Suppressor macrophage treated with lipopolysaccharide for 1 hour (primary cell): ENCODE measurements at regions not wholly inside any gene's neighbourhood (a gene's known extent, or its start where the extent isn't known, plus 50 kb on each side); places are given as distances from the start of the nearest gene placed in this dataset.

Source experiments
- DNase-seq, 3 donors: peaks; one replicate each; pipeline ENCODE4 v3.0.0-alpha.2; 2020 to 2022

DNA sequence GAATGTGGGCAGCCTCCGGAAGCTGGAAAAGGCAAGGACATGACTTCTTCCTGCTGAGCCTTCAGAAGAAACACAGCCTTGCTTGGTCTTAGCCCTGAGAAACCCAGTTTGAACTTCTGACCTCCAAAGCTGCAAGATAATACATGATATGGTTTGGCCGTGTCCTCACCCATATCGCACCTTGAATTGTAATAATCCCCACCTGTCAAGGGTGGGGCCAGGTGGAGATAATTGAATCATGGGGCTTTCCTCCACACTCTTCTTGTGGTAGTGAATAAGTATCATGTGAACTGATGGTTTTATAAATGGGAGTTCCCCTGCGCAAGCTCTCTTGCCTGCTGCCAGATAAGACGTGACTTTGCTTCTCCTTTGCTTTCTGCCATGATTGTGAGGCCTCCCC is 310.9 kb downstream of the PSAT1 start:
- no peak for DNase-seq

DNA sequence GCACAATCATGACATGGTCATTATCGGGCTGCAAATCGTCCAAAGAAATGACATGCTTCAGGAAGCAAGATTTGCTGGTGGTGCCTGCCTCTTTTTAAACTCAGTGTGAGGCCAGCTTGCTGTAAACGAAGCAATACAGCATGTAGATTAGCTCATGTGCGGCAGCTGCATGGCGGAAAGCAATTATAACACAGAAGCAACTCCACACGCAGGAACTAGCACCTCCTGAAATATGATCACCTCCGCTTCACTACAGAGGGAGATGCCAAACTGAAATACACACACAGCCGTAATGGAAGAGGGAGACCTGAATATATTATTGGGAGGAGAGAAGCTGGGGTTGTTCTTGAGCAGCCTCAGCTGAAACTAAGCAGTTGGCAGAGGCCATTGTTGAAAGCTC is 312.5 kb downstream of the PSAT1 start:
- no peak for DNase-seq

DNA sequence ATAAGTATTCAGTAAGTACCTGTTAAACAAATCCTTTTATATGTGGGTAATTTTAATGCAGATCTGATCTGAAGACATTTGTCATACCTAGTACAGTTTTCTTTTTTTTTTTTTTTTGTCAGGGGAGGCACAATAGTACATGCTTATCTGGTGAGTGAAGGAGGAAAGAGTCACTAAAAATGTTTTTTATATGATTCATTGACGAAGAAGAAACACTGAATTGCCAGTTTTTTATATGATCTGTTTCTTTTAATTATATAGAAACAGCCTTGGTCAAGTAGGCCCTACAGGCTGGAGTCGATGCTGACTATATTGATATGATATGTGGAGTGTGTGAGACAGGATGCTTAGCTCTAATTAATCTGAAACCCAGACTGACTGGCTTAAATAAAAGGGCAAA is 315.2 kb downstream of the PSAT1 start:
- DNase-seq: no peak

DNA sequence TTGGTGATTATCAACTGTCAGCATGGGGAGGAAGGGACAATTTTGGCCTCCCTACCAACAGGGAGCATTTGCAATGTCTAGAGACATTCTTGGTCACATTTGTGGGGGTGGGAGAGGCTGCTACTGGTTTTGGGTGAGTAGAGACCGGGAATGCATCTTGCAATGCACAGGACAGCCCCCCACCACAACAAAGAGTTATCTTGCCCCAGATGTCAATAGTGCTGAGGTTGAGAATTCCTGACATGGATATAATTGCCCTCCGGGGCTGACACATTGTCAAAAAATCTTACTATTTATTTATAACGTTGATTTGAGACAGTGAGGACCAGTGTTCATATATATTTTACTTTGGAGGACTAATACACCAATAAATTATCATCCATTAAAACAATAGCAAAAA is 316.1 kb downstream of the PSAT1 start:
- no peak for DNase-seq

DNA sequence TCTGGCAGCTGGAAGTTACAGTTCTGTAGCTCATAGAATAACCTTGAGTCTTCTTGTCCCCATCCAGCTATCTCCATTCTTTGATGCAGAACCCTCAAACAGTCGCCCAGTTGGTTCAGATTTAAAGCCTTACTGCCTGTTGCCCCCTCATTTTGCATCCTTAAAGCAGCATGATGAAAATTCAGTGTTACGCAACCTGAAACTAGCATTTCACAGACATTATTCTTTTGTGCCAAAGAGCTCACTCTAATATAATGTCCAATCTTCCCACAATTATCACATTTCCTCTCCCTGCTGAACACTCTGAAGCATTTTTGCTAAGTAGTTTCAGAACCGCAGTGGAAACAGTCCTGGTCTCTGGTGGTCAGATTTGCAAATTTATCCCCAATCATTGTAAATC is 318.0 kb downstream of the PSAT1 start:
- no peak for DNase-seq

DNA sequence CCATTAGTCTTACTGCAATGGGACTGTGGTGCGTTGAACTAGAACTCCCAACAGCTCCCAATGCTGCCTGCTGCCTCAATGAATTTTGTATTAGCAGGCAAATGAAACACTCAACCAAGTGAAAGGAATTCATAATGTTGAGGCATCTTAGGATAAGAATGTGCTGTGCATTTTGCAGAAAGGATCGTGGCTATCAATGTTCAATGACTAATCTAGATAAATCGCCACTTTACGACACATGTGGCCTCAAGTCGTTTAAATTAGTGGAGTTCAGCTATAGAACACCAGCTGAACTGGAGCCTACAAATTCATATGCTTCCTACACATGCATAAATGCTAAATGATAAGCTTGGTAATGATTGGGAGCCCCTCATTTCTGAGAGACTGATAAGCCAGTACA is 318.4 kb downstream of the PSAT1 start:
- DNase-seq: no peak

DNA sequence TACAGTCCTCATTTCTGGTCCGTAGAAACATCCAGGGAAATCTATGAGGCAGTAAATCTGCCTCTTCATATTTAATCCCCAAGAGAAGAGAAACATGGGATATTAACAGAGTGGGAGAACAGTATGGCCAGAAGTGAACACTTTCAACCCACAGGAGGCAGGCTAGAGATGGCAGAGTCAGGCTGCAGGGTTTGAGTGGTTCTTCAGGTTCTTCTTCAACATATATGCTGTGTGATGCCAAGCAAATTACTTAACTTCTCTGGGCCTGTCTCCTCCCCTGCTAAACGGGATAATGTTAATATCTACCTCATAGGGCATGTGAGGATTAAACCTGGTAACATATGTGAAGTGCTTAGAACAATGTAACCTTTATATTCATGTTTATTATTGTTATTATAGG is 321.8 kb downstream of the PSAT1 start:
- no peak for DNase-seq

DNA sequence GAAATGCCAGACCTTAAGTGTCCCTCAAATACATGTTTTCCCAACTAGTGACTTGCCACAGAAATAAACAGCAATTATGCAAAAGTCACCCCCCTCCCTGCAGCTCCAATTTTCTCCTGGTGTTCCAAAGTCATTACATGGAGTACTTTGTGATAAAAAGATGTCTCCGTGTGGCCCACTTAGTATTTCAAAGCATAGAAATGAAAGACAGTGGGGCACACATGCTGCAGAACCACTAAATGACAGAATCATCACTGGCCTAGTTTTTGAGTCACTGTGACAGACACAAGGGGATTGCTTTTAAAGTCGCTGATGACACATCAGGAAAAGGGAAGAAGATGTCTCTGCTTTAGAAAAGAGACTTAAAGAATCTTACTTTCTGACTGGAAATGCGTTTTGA is 323.4 kb downstream of the PSAT1 start:
- peak; percentile 26 to 66 (median 62) for DNase-seq

DNA sequence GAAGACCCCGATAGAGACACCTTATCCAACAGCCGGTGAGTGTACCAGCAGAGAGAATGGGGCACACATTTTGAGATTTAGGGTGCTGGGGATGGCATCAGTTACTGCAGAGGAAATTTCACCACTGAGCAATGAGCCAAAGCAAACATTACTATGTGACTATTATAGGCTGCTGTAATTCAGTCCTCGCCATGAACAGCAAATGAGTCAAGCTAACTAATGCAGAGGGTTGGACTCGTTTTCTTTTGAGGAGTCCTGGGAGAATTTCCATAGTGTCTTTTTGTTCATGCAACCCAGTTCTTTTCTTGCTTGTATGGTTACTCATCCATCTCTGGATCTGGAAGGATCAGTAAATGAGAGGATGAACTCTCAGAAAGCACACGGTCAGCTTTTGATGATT is 323.8 kb downstream of the PSAT1 start:
- DNase-seq: peak; percentile 9 to 37 (median 27)

DNA sequence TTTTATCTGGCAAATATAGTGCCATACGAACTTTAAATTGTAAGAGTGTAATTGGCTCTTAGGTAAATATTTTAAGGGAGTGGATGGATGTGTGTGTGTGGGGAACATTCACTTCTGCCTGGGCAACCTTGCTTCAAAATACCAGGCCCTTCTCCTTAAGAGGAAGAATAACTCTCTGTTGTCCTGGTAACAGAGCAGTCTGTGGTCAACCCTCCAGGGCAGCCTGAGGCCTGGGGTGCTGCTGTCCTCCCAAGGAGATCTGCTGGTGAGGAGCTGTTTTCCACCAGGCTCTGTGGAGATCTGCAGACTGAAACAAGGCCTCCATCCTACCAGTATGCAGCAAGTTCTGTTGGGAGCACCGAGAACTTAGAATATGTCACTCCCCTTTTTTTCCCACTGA is 325.2 kb downstream of the PSAT1 start:
- peak in 2 of 3 donors; percentile 7 to 27 for DNase-seq

DNA sequence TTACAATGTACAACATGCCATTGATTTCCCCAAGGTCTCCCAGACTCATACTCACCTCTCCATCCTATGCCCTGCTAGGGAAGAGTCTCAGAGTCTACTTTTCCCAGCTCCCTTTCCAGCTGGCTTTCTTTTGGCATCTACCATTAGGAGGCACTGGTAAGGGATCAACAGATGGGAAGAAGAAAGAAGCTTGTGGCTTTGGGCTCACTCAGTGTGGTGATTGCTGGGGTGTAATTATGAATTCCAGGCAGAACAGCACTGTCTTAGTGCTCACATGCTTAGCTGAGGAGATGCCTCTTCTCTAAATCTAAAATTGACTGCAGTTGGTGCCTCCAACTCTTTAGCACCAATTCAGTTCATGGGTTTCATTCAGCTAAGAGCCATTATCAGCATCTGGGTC is 330.0 kb downstream of the PSAT1 start:
- no peak for DNase-seq

DNA sequence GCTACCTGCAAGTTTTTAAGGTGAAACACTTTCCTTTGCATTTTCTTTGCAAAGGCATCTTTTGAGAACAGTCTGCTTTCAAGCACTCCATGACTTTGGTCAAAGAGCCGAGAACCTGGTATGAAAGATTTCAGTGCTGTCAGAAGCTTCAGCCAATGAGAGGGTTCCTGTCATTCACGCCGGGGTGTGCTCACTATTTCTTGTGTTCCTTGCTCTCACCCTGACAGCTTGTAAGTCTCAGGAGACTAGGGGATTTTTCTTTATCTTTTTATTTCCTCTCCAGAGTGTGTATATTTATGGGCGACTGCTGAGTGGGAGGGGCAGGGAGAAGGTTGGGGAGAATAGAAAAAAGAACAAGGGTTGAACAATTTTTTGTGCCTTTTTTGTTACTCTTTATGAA is 334.0 kb downstream of the PSAT1 start:
- no peak for DNase-seq

DNA sequence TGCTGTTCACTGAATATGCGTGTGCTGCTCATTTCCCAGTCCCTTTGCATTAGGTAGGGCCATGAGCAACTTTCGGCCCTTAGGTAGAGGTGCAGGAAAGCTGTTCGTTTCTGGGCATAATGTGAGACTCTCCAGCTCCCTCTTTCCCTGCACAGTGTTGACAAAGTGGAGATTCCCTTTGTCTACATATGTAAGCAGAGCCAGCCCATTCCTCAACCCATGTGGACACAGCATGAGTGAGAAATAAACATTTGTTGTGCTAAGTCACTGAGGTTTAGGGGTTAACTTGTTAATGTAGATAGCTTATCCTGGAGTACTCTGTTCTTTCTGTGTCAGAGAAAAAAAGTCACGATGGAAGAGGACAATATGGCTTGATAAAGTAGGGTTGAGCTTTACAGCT is 343.8 kb downstream of the PSAT1 start:
- DNase-seq: no peak

DNA sequence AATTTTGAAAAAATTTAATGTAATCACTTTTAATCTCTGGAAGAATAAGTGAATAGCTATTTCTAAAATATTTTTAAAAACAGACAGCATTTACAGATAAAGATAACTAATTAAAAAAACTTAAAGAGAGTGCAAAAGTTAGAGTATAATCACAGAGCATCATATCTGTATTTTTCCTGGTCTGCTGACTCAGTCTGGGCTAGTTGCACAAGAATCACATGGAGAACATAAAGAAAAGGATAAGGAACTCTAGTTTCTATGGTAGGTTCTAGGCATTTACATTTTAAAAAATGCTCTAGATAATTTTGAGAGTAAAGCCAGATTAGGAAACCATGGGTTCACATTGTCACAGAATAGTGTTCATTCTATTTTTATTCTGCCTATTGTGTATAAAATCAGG is 347.4 kb downstream of the PSAT1 start:
- peak in 2 of 3 donors; percentile 39 to 55 for DNase-seq

DNA sequence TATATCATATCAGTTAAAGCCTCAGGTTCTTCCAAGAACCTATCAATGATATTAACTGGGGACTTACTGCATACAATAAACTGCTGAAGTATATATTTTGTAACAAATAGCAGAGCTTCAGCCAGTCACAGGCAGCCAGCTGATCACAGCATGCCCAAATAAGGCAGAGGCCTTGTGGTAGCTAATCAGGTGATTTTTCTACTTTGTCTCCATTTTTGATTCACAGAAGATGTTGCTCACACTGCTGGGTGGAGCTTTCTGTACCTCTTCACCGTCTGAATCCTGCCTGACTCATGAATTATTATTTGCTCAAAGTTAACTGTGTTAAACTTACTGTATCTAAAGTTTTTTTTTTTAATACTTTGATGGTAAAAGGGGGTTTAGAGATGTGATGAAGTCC is 357.4 kb downstream of the PSAT1 start:
- DNase-seq: no peak

DNA sequence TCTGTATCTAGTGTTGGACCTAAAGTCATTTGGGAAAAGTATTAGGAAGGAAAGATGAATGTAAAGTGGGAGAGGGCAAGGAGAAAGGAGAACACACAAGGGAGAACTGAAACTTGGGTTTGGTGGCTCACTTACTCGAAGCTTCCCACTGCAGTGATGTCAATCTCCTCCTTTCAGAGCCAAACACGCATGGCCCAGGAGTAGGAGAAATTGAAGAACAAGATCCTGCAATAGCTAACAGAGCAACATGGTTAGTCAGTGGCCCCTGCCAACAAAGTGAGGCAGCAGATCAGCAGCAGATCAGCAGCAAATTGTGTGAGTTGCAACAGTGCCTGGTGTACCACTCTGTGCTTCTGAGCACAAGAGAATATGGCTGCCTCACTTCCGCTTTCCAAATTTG is 366.4 kb downstream of the PSAT1 start:
- DNase-seq: peak; percentile 55 to 77 (median 77)

DNA sequence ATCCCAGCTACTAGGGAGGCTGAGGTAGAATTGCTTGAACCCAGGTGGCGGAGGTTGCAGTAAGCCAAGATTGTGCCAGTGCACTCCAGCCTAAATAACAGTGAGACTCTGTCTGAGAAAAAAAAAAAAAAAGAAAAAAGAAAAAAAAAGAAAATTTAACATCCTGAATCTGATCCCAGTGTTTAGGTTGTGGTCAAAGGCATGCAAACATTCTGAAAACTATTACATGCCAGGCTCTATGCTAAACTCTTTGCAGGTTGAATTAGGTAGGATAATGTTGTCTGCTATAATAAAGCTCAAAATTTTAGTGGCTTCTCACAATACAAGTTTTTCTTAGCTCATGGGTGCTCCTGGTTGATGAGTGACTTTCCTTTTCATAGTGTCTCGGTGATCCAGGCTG is 367.4 kb downstream of the PSAT1 start:
- no peak for DNase-seq

DNA sequence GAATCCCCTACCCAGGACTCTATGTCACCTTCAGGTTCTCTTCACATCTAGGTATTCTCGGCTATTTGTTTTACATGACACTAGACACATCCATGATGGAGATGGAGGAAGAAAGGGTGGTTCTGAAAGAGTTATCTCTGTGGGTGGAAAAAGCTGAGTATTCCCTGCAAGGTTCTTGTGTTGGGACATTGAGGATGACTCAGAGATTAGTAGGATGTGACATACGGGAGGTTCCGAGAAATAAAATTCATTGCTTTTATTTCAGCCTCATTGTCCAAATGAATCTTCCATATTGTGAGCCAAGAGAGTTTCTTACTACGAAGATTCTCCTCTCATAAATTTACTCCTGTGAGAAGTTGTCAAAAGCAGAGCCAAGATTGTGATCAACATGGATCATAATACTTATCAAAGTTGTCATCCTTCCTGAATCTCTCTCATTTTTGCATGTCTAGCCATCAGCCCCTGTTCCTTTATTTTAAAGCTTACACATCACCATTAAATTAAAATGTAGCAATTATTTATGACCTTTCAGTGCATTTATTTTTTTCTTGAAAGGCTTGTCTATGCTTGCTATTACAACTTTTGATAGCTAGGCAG is 370.0 kb downstream of the PSAT1 start:
- DNase-seq: peak in 1 of 3 donors; percentile 27

DNA sequence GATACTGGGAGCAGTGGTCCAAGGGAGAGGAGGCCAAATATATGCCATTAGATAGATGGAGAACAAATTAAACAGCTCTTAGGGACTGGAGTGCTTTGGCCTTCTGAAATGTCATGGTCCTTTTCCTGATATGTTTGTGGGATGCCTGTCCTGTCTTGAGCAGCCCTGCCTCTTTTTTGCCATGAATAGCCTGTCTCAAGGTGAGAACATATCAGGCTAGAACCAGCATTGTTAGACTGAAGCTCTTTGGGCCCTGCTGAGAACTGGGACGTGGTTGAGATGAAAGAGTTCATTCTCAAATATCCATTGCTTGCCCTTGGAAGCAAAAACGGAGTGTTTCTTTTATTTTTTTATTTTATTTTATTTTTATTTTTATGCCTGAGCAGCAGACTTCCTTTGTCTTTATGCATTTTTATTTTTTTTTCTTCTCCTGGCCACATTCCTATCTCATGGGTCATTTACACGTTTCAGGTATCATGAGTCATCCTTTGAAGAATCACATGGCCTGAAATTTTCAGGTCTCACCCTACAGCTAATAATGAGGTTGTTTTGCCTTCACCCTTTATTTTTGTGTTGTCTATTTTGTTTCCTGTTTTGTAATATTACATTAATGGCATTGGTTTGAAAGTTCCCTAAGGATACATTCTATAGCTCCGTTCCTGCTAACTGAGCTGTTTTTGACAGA is 371.4 kb downstream of the PSAT1 start:
- DNase-seq: no peak

DNA sequence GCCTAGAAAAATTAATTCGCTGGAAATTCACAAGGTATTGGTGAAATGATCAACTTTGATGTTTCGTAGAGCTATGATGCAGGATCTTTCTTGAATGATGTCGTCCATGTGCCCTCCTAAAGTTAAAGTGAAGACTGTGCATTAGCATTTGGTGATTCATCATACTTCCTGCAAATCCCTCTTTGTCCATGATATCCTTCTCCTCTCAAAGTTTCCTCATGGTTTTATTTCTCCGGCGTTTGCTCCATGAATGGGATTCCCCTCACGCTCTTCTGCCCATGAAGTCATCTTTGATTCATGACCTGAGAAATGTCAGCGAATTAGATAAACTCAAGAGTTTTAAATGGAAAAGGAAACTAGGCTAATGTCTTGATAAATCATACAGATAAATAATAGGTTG is 372.7 kb downstream of the PSAT1 start:
- peak in 2 of 3 donors; percentile 9 to 28 for DNase-seq

DNA sequence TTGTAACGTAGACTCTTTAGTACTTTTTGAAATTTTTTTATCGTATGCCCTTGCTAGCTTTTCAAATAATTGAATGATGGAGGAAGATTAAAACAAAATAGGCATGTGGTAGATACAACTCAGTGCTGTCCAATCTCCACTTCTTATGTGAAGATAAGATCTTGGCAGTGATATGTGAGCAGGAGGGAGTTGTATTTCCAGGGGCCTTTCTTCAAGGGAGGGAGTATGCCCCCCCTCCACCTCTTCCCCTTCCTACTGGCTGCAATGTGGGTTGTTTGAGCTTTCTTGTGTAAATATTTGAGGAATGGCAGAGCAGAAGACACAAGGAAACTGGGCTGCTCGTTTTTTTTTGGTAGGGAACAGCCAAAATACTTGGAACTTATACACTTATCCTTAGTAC is 374.9 kb downstream of the PSAT1 start:
- DNase-seq: no peak

DNA sequence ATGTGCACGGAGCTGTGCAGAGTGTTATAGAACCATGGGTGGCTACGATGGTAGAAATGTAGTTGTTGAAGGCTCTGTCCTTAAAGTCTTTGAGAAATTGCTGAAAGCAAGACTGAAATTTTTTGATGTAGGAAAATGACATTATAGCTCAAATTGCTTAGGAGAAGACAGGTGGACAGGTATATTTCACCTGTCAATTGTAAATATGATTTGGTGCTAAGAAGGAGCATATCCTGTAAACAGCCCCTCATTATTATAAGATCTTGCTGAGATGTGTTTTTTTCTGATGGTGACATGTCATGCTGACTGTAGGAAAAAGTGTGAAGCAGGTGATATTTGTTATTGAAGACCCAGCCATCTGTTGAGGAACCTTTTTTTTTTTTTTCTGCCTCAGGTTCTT is 377.9 kb downstream of the PSAT1 start:
- DNase-seq: no peak

DNA sequence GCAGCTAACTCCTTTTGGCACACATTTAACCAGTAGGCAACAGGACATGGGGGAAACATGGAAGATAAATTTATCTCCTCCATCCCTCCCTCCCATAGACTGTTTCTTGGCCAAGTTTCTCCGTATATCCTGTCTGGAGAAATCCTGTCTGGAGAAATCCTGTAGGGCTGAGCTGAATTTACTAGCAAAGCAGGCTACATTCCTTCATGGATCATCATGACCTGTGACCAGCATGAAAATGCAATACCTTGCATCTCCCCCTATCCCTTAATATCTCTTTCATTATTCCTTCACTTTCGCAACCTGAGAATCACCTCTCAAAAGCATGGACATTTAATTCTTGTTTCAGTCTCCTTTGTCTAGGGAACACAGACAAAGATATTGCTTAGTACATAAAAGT is 379.1 kb downstream of the PSAT1 start:
- DNase-seq: no peak

DNA sequence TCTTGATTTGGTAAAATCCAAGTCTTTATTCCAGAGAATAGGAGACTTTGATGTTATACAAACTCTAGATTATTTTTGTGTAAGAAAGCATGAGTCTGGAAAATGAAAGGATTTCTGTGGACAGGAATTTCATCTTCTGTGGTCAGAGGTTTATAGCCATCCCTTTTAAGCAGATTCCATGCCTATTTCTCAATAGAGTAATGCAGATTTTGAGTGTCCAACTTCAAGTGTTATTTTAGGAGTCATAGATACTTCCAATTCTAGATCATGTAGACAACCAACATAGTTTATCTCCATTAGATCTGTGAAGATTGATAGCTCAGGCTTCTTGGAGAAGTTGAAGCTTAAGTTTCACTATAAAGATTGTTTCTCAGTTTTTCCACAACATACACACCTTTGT is 379.7 kb downstream of the PSAT1 start:
- no peak for DNase-seq

DNA sequence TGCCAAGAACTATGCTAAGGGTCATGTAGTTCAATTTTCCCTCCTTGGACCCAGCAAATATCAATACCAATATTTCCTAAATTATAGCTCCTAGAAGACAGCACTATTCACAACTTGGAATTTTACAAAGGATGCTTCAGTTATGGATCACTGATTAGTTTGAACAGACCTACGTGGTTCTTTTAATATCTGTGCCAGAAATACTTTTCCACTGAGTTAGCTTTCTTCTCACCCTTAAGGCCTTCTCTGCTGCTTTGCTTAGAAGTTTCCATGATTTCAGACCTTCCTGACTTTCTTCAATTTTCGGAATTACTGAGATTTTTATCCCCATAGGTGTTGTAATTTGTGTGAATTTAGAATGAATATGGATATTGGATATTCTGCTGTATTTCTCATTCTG is 380.4 kb downstream of the PSAT1 start:
- no peak for DNase-seq
